ENCODE measurements at regions not wholly inside any gene's neighbourhood (a gene's known extent, or its start where the extent isn't known, plus 50 kb on each side); places are given as distances from the start of the nearest gene placed in this dataset.

DNA sequence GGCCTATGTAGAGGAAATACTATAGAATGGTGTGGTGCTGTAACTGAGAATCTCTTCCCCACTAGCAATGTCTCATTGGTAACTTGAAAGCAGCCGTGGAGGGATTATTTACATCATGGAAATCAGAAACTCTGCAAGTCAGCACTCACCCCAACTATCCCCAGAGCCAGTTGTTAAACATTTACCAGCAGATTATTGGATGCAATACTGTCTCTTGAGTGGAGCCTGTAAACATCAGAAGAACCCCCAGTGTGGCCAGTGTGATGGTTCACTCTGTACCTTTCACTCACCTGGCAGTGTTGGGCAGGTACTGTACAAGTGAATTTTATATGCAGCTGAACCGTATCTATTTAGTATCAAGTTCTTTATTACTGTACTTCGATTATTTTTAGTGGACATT lies 299.8 kb upstream of the SALL1 start:
- ATAC-seq (replicated peaks in 1 of 4), result no peak

DNA sequence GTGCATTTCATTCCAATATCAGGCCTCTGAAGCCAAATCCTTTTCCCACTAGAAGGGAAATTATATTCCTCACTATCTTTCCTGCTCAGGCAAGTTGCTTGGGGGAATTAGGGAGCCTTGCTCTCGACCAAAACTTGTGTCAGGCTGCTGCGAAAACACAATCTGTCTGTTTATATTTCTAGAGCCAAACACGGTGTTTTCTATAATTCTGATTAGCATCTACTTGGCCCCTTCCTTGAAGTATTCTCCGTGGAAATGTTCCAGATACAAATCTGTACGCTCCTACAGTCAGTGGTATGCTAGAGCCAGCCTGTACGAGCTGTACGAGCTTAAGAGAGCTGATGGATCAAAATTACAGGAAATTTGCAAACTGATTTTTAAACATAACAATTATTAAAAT lies 299.3 kb upstream of the SALL1 start:
- POLR2A ChIA-PET, result no interaction called here
- DNase-seq (no peak), ATAC-seq (replicated peaks in 1 of 4) (no peak)
- no peak overlapping the region for H3K27ac ChIP-seq (ENCODE audit: low read length)
- H3K4me1 Mint-ChIP-seq, result no peaks in the 10 kb centered on the region
- CTCF ChIA-PET, result no interaction called here
- H3K27me3 Mint-ChIP-seq, result no peaks in the 10 kb centered on the region
- H3K4me1 ChIP-seq (ENCODE audit: control insufficient read depth in 1 of 2, extremely low read depth in 1 of 2, insufficient read depth in 2 of 2, low read length in 2 of 2), result no peaks in the 10 kb centered on the region
- peaks cover 2 to 11% (median 9%) of the 10 kb centered on the region in 3 donors for H3K9me3 Mint-ChIP-seq
- H3K4me3 Mint-ChIP-seq, result no peak overlapping the region
- WGBS (ENCODE audit: insufficient coverage), result 33% methylated on average over 2 of the region's 7 CpGs
- H3K27me3 ChIP-seq (replicated peaks in 1 of 2; ENCODE audit: control insufficient read depth in 2 of 2, extremely low read depth in 1 of 2, insufficient read depth in 2 of 2, low read length in 1 of 2), result no peaks in the 10 kb centered on the region
- no peak overlapping the region for H3K4me3 ChIP-seq (ENCODE audit: control insufficient read depth in 1 of 2, extremely low read depth in 1 of 2, low read length in 1 of 2)
- H3K9me3 ChIP-seq, result no peaks in the 10 kb centered on the region
- no peaks in the 10 kb centered on the region for H3K36me3 ChIP-seq (ENCODE audit: control insufficient read depth in 2 of 2, extremely low read depth in 1 of 2, insufficient read depth in 1 of 2, low read length in 1 of 2)
- H3K36me3 Mint-ChIP-seq, result no peaks in the 10 kb centered on the region
- no peak overlapping the region for H3K27ac Mint-ChIP-seq

More for the DNA sequence above, 299.8 kb upstream of the SALL1 start:
- Histone ChIP-seq H3K27ac (ENCODE audit: low read length) (no peak overlapping the region), H3K27me3 (replicated peaks in 1 of 2; ENCODE audit: control insufficient read depth in 2 of 2, extremely low read depth in 1 of 2, insufficient read depth in 2 of 2, low read length in 1 of 2) (no peaks in the 10 kb centered on the region), H3K4me3 (ENCODE audit: control insufficient read depth in 1 of 2, extremely low read depth in 1 of 2, low read length in 1 of 2) (no peak overlapping the region), H3K9me3 (no peaks in the 10 kb centered on the region), H3K36me3 (ENCODE audit: control insufficient read depth in 2 of 2, extremely low read depth in 1 of 2, insufficient read depth in 1 of 2, low read length in 1 of 2) (no peaks in the 10 kb centered on the region), H3K4me1 (ENCODE audit: control insufficient read depth in 1 of 2, extremely low read depth in 1 of 2, insufficient read depth in 2 of 2, low read length in 2 of 2) (no peaks in the 10 kb centered on the region)
- no peak for DNase-seq
- H3K4me3 Mint-ChIP-seq, result no peak overlapping the region
- ChIA-PET CTCF (interaction anchor here in 1 of 2 donors (0.6 kb wide), 1 partner anchor 608 kb away, joined by 9 read pairs; no protein-coding TSS in a partner anchor), POLR2A (no interaction called here)
- H3K36me3 Mint-ChIP-seq, result no peaks in the 10 kb centered on the region
- WGBS (ENCODE audit: insufficient coverage), result no CpG with 5 or more reads among the region's 3 CpGs
- H3K4me1 Mint-ChIP-seq, result no peaks in the 10 kb centered on the region
- peaks cover 2 to 11% (median 6%) of the 10 kb centered on the region in 3 donors for H3K9me3 Mint-ChIP-seq
- H3K27me3 Mint-ChIP-seq, result no peaks in the 10 kb centered on the region
- no peak overlapping the region for H3K27ac Mint-ChIP-seq

DNA sequence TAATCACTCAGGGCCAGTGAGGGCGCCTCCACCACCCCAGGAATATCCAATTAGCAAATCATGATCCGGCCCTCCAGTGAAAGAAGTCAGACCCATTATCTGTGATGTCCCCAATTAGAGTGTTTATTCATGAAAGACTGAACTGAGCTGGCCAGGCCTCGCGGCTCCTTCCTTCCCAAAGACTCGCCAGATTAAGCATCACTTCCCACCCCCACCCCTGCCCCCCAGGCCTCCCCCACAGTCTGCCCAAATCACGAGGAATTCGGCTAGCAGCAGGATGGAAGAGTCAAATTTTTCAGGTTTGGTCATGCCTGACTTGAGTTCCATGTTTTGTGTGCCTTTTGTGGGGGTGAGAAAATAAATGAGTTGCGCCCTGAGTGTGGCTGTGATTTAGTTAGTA lies 298.4 kb upstream of the SALL1 start:
- H3K9me3 ChIP-seq, result no peaks in the 10 kb centered on the region
- H3K4me3 ChIP-seq (ENCODE audit: control insufficient read depth in 1 of 2, extremely low read depth in 1 of 2, low read length in 1 of 2), result no peak overlapping the region
- ChIA-PET POLR2A (no interaction called here), CTCF (interaction anchor here in 1 of 2 donors (0.6 kb wide), 1 partner anchor 1365 kb away, joined by 6 read pairs; no protein-coding TSS in a partner anchor)
- H3K36me3 ChIP-seq (ENCODE audit: control insufficient read depth in 2 of 2, extremely low read depth in 1 of 2, insufficient read depth in 1 of 2, low read length in 1 of 2), result no peaks in the 10 kb centered on the region
- H3K9me3 Mint-ChIP-seq, result peaks cover 2 to 4% (median 4%) of the 10 kb centered on the region in 3 donors
- no peaks in the 10 kb centered on the region for H3K36me3 Mint-ChIP-seq
- H3K27ac ChIP-seq (ENCODE audit: low read length), result no peak overlapping the region
- H3K4me1 Mint-ChIP-seq, result no peaks in the 10 kb centered on the region
- no peaks in the 10 kb centered on the region for H3K4me1 ChIP-seq (ENCODE audit: control insufficient read depth in 1 of 2, extremely low read depth in 1 of 2, insufficient read depth in 2 of 2, low read length in 2 of 2)
- DNase-seq, result no peak
- H3K27me3 ChIP-seq (replicated peaks in 1 of 2; ENCODE audit: control insufficient read depth in 2 of 2, extremely low read depth in 1 of 2, insufficient read depth in 2 of 2, low read length in 1 of 2), result no peaks in the 10 kb centered on the region
- no peaks in the 10 kb centered on the region for H3K27me3 Mint-ChIP-seq
- whole genome bisulfite sequencing (ENCODE audit: insufficient coverage), result no CpG with 5 or more reads among the region's 8 CpGs
- H3K27ac Mint-ChIP-seq, result no peak overlapping the region
- no peak overlapping the region for H3K4me3 Mint-ChIP-seq
- no peak for ATAC-seq (replicated peaks in 1 of 4)

DNA sequence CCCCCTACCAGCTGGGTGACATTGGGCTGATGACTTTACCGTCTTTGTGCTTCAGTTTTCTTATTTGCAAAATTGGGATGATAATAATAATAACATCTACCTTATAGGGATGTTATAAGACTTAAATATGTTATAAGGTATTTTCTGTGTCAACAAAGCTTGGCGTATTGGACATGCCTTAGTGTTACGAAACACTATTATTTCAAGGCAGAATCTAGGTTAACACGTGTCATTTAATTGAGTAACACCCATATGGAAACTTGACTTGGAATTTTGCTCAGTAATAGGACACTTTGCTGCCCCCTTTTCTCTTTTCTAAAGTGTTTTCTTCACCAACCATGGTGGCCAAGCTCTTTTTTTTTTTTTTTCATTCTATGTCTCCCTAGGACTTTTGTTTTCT lies 294.2 kb upstream of the SALL1 start:
- no peak overlapping the region for H3K27ac Mint-ChIP-seq
- H3K4me1 ChIP-seq (ENCODE audit: control insufficient read depth in 1 of 2, extremely low read depth in 1 of 2, insufficient read depth in 2 of 2, low read length in 2 of 2), result no peaks in the 10 kb centered on the region
- DNase-seq (no peak), ATAC-seq (replicated peaks in 1 of 4) (no peak)
- ChIA-PET POLR2A (no interaction called here), CTCF (no interaction called here)
- H3K4me3 Mint-ChIP-seq, result no peak overlapping the region
- H3K27ac ChIP-seq (ENCODE audit: low read length), result no peak overlapping the region
- no peaks in the 10 kb centered on the region for H3K36me3 Mint-ChIP-seq
- peaks cover 12 to 15% of the 10 kb centered on the region in 2 donors for H3K27me3 Mint-ChIP-seq
- no peaks in the 10 kb centered on the region for H3K4me1 Mint-ChIP-seq
- peaks cover 2 to 4% of the 10 kb centered on the region in 2 experiments for H3K27me3 ChIP-seq (replicated peaks in 1 of 2; ENCODE audit: control insufficient read depth in 2 of 2, extremely low read depth in 1 of 2, insufficient read depth in 2 of 2, low read length in 1 of 2)
- no peaks in the 10 kb centered on the region for H3K36me3 ChIP-seq (ENCODE audit: control insufficient read depth in 2 of 2, extremely low read depth in 1 of 2, insufficient read depth in 1 of 2, low read length in 1 of 2)
- no peaks in the 10 kb centered on the region for H3K9me3 ChIP-seq
- peaks cover 0 to 7% (median 2%) of the 10 kb centered on the region in 3 donors for H3K9me3 Mint-ChIP-seq
- H3K4me3 ChIP-seq (ENCODE audit: control insufficient read depth in 1 of 2, extremely low read depth in 1 of 2, low read length in 1 of 2), result no peak overlapping the region
- WGBS (ENCODE audit: insufficient coverage), result no CpG with 5 or more reads among the region's 4 CpGs

DNA sequence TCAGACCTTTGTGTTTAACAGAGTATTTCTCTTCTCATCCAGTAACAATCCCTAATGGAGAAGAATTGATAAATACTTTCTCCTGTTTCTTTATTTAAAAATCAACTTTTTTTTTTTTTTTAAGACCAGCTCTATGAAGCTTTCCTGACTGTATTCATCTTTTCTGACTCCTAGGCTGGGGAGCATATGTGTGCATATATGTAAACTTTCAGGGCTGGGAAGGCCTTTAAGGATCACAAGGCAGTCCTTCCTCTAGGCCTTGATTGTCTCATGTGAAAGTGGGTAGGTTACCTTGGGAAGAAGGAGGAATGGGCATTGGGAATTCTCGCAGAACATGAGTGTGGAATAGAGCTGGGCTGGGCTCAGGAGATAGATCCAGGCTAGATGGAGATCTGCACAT lies 292.9 kb upstream of the SALL1 start:
- H3K4me1 ChIP-seq (ENCODE audit: control insufficient read depth in 1 of 2, extremely low read depth in 1 of 2, insufficient read depth in 2 of 2, low read length in 2 of 2), result no peaks in the 10 kb centered on the region
- peaks cover 2 to 4% of the 10 kb centered on the region in 2 experiments for H3K27me3 ChIP-seq (replicated peaks in 1 of 2; ENCODE audit: control insufficient read depth in 2 of 2, extremely low read depth in 1 of 2, insufficient read depth in 2 of 2, low read length in 1 of 2)
- H3K4me3 Mint-ChIP-seq, result no peak overlapping the region
- DNase-seq, result no peak
- H3K9me3 Mint-ChIP-seq, result peaks cover 0 to 7% (median 0%) of the 10 kb centered on the region in 3 donors
- H3K36me3 Mint-ChIP-seq, result no peaks in the 10 kb centered on the region
- no peaks in the 10 kb centered on the region for H3K36me3 ChIP-seq (ENCODE audit: control insufficient read depth in 2 of 2, extremely low read depth in 1 of 2, insufficient read depth in 1 of 2, low read length in 1 of 2)
- ChIA-PET POLR2A (interaction anchor here in 1 of 2 donors (0.6 kb wide), 1 partner anchor 278 kb away, joined by 3 read pairs; no protein-coding TSS in a partner anchor), CTCF (no interaction called here)
- H3K27ac Mint-ChIP-seq, result no peak overlapping the region
- no peaks in the 10 kb centered on the region for H3K4me1 Mint-ChIP-seq
- no peak overlapping the region for H3K4me3 ChIP-seq (ENCODE audit: control insufficient read depth in 1 of 2, extremely low read depth in 1 of 2, low read length in 1 of 2)
- ATAC-seq (replicated peaks in 1 of 4), result no peak
- H3K9me3 ChIP-seq, result no peaks in the 10 kb centered on the region
- no peak overlapping the region for H3K27ac ChIP-seq (ENCODE audit: low read length)
- WGBS (ENCODE audit: insufficient coverage), result 75% methylated on average over 1 of the region's 1 CpG
- H3K27me3 Mint-ChIP-seq, result peaks cover 12 to 15% of the 10 kb centered on the region in 2 donors

DNA sequence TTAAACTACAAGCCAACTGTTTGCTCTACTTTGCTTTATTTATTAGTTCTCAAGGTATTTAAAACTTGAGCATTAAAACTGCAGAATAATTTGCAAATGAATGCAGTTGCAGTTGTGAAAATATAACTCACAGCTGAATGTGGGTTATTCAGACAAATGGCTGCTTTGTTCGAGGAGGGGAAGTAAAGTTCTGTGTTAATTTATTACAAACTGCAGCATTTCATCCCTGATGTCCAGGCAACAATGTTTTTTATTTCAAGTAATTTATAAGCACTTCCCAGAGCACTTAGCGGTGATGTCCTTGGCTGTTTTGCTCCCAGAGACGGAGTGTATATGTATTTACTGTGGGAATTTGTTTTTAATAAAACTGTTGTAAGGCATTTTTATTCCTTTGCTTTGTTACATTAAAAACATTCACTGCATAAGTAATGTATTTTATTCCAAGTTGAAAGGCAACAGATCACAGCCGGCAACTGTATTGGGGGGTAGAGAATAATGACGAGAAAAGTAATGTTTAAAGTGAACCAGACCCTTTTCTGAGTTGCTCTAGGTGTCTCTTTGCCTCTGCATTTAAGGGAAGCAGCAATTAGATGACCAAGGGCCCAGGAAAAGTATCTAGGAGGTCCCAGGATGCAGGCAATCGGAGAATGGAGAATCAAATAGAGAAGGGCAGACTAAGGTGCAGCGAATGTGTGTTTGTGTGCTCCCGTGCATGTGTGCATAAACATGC lies 291.2 kb upstream of the SALL1 start:
- Histone ChIP-seq H3K9me3 (no peaks in the 10 kb centered on the region), H3K27me3 (replicated peaks in 1 of 2; ENCODE audit: control insufficient read depth in 2 of 2, extremely low read depth in 1 of 2, insufficient read depth in 2 of 2, low read length in 1 of 2) (peaks cover 2 to 4% of the 10 kb centered on the region in 2 experiments), H3K4me3 (ENCODE audit: control insufficient read depth in 1 of 2, extremely low read depth in 1 of 2, low read length in 1 of 2) (no peak overlapping the region), H3K4me1 (ENCODE audit: control insufficient read depth in 1 of 2, extremely low read depth in 1 of 2, insufficient read depth in 2 of 2, low read length in 2 of 2) (no peaks in the 10 kb centered on the region), H3K27ac (ENCODE audit: low read length) (no peak overlapping the region), H3K36me3 (ENCODE audit: control insufficient read depth in 2 of 2, extremely low read depth in 1 of 2, insufficient read depth in 1 of 2, low read length in 1 of 2) (no peaks in the 10 kb centered on the region)
- 96% methylated on average over 3 of the region's 8 CpGs for WGBS (ENCODE audit: insufficient coverage)
- Mint-ChIP-seq H3K27me3 (peaks cover 15 to 16% of the 10 kb centered on the region in 2 donors), H3K4me1 (no peaks in the 10 kb centered on the region), H3K27ac (no peak overlapping the region), H3K4me3 (no peak overlapping the region), H3K36me3 (no peaks in the 10 kb centered on the region), H3K9me3 (peaks cover 0 to 7% (median 0%) of the 10 kb centered on the region in 3 donors)
- DNase-seq (no peak), ATAC-seq (replicated peaks in 1 of 4) (no peak)
- POLR2A ChIA-PET, result no interaction called here
- CTCF ChIA-PET, result no interaction called here
